ENCODE measurements at regions not wholly inside any gene's neighbourhood (a gene's known extent, or its start where the extent isn't known, plus 50 kb on each side); places are given as distances from the start of the nearest gene placed in this dataset.

GRCh38 chr12:102763471-102763870 lies 153.6 kb downstream of the PAH start:
- TF ChIP-seq USF2 (IDR thresholded peaks at IDR 0.05), result no peak
- TF ChIP-seq CHD2 (IDR thresholded peaks at IDR 0.05; ENCODE audit: low read length, partially characterized antibody), result no peak
- no peak for TF ChIP-seq CTCF (IDR thresholded peaks at IDR 0.05)
- no peak for TF ChIP-seq MYC (IDR thresholded peaks at IDR 0.05; ENCODE audit: borderline replicate concordance, low read length)
- no peak for TF ChIP-seq POLR2A (IDR thresholded peaks at IDR 0.05; ENCODE audit: low read length)
- TF ChIP-seq EP300 (IDR thresholded peaks at IDR 0.05), result no peak
- TF ChIP-seq RARB (CRISPR knock-in tag; IDR thresholded peaks at IDR 0.05), result no peak
- TF ChIP-seq SREBF2 (IDR thresholded peaks at IDR 0.05), result no peak
- no peak for TF ChIP-seq REST (IDR thresholded peaks at IDR 0.05)
- no peak for TF ChIP-seq JUNB (IDR thresholded peaks at IDR 0.05)
- TF ChIP-seq, protein P1, sequence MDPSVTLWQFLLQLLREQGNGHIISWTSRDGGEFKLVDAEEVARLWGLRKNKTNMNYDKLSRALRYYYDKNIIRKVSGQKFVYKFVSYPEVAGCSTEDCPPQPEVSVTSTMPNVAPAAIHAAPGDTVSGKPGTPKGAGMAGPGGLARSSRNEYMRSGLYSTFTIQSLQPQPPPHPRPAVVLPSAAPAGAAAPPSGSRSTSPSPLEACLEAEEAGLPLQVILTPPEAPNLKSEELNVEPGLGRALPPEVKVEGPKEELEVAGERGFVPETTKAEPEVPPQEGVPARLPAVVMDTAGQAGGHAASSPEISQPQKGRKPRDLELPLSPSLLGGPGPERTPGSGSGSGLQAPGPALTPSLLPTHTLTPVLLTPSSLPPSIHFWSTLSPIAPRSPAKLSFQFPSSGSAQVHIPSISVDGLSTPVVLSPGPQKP (IDR thresholded peaks at IDR 0.05; ENCODE audit: low read depth, low read length), result no peak
